IMR-90 (cell line): ENCODE measurements at regions not wholly inside any gene's neighbourhood (a gene's known extent, or its start where the extent isn't known, plus 50 kb on each side); places are given as distances from the start of the nearest gene placed in this dataset.

Source experiments
- ATAC-seq: fragments of 200-7000 bp; cut with Tn5 transposase; 2 replicates; pipeline ENCODE4 v1.9.1; 2020; ENCODE audit warnings: low read depth, mild to moderate bottlenecking, moderate library complexity
- BruUV-seq: library from RNA; stranded (reverse); fragments of 400-500 nt; replicated peaks from 2 replicates; lab custom pipeline; 2021; lab: Mats Ljungman, UMichigan
- CTCF ChIA-PET: fragments of 300-600 bp; formaldehyde crosslinking; extraction: SDS; loops from one replicate; lab custom pipeline; 2021; ENCODE audit warnings: antibody characterized with exemption; lab: Yijun Ruan, JAX
- POLR2A ChIA-PET: fragments of 300-600 bp; sonication (Branson Sonifier 250); formaldehyde crosslinking; loops from one replicate; lab custom pipeline; 2022; ENCODE audit warnings: antibody characterized with exemption; ENCODE audit not compliant: unreplicated experiment; lab: Charles Lee
- DNase-seq: peaks from one replicate; pipeline ENCODE4 v3.0.0; 2013
- H2AFZ ChIP-seq: replicated peaks from 2 replicates; pipeline ENCODE3; 2013; ENCODE audit warnings: low read length, mild to moderate bottlenecking; ENCODE audit not compliant: poor library complexity
- H2AK5ac ChIP-seq: 2 replicates; pipeline ENCODE4 v1.6.1; 2013; ENCODE audit warnings: low read depth, low read length, inconsistent platforms
- H2AK9ac ChIP-seq: replicated peaks from 2 replicates; pipeline ENCODE3; 2013; ENCODE audit warnings: mild to moderate bottlenecking, low read depth, low read length, moderate library complexity; ENCODE audit not compliant: poor library complexity
- H2BK120ac ChIP-seq: 2 replicates; pipeline ENCODE4 v1.6.1; 2013; ENCODE audit warnings: low read depth, low read length, inconsistent platforms
- H2BK15ac ChIP-seq: 3 replicates; pipeline ENCODE4 v1.6.1; 2013; ENCODE audit warnings: low read depth, low read length, inconsistent platforms
- H2BK20ac ChIP-seq: 2 replicates; pipeline ENCODE4 v1.6.1; 2013; ENCODE audit warnings: low read depth, mild to moderate bottlenecking, inconsistent platforms, low read length, moderate library complexity
- H2BK5ac ChIP-seq: 2 replicates; pipeline ENCODE4 v1.6.1; 2013; ENCODE audit warnings: mild to moderate bottlenecking, low read depth, low read length, inconsistent platforms; ENCODE audit not compliant: poor library complexity, severe bottlenecking
- H3K14ac ChIP-seq: replicated peaks from 2 replicates; pipeline ENCODE4 v1.6.1; 2013; ENCODE audit warnings: low read depth, low read length, inconsistent platforms
- H3K18ac ChIP-seq: 2 replicates; pipeline ENCODE4 v1.6.1; 2013; ENCODE audit warnings: low read depth, low read length, control low read depth
- H3K23ac ChIP-seq: 2 replicates; pipeline ENCODE4 v1.6.1; 2013; ENCODE audit warnings: low read depth, low read length, inconsistent platforms
- H3K27ac ChIP-seq: 2 replicates; pipeline ENCODE4 v1.5.1; 2013; ENCODE audit warnings: mild to moderate bottlenecking, control low read depth, low read length; ENCODE audit not compliant: insufficient read depth
- H3K27me3 ChIP-seq: 2 replicates; pipeline ENCODE4 v1.6.1; 2013; ENCODE audit warnings: low read length; ENCODE audit not compliant: control insufficient read depth, insufficient read depth
- H3K36me3 ChIP-seq: 2 replicates; pipeline ENCODE4 v1.6.1; 2013; ENCODE audit warnings: low read length, mixed read lengths; ENCODE audit not compliant: control insufficient read depth, insufficient read depth
- H3K4ac ChIP-seq: 2 replicates; pipeline ENCODE4 v1.6.1; 2013; ENCODE audit warnings: low read depth, low read length, inconsistent platforms
- H3K4me1 ChIP-seq: 2 replicates; pipeline ENCODE4 v1.6.1; 2013; ENCODE audit warnings: low read length, mixed read lengths; ENCODE audit not compliant: control insufficient read depth, insufficient read depth
- H3K4me2 ChIP-seq: 2 replicates; pipeline ENCODE4 v1.6.1; 2013; ENCODE audit warnings: low read depth, mild to moderate bottlenecking, control low read depth, low read length, moderate library complexity
- H3K4me3 ChIP-seq: 2 replicates; pipeline ENCODE4 v1.5.1; 2013; ENCODE audit warnings: low read depth, mild to moderate bottlenecking, control low read depth, low read length, moderate library complexity; ENCODE audit not compliant: insufficient read depth
- H3K56ac ChIP-seq: 2 replicates; pipeline ENCODE4 v1.6.1; 2013; ENCODE audit warnings: low read length, inconsistent platforms; ENCODE audit not compliant: insufficient read depth; ENCODE audit errors: extremely low read depth
- H3K79me1 ChIP-seq, 2 experiments: 2 replicates each; pipeline ENCODE4 v1.6.1; 2013; ENCODE audit warnings: low read length in 2 of 2, inconsistent platforms in 1 of 2, low read depth in 1 of 2
- H3K9ac ChIP-seq: 2 replicates; pipeline ENCODE4 v1.6.1; 2013; ENCODE audit warnings: low read depth, low read length, control low read depth
- H3K9me1 ChIP-seq: 2 replicates; pipeline ENCODE4 v1.6.1; 2013; ENCODE audit warnings: low read length, inconsistent platforms; ENCODE audit not compliant: insufficient read depth
- H3K9me3 ChIP-seq: 2 replicates; pipeline ENCODE4 v1.6.1; 2013; ENCODE audit warnings: low read length; ENCODE audit not compliant: control insufficient read depth, insufficient read depth
- H4K20me1 ChIP-seq: 2 replicates; pipeline ENCODE4 v1.6.1; 2013; ENCODE audit warnings: low read length, inconsistent platforms; ENCODE audit not compliant: insufficient read depth
- H4K5ac ChIP-seq: 2 replicates; pipeline ENCODE4 v1.6.1; 2013; ENCODE audit warnings: mild to moderate bottlenecking, low read depth, low read length, control low read depth
- H4K8ac ChIP-seq, 2 experiments: 2 replicates each; pipeline ENCODE4 v1.6.1; 2013; ENCODE audit warnings: low read depth in 2 of 2, low read length in 2 of 2, control low read depth in 1 of 2, inconsistent platforms in 1 of 2
- H4K91ac ChIP-seq: 2 replicates; pipeline ENCODE4 v1.6.1; 2013; ENCODE audit warnings: low read depth, low read length, inconsistent platforms; ENCODE audit not compliant: insufficient read depth
- BHLHE40 ChIP-seq: fragments of 150-350 bp; IDR thresholded peaks from 2 replicates; pipeline ENCODE4 v1.6.1; 2016; ENCODE audit warnings: mild to moderate bottlenecking, low read depth, low read length
- CEBPB ChIP-seq: IDR thresholded peaks from 2 replicates; pipeline ENCODE4 v1.6.1; 2012; ENCODE audit warnings: low read depth, low read length, improper control_type of control experiment
- CHD1 ChIP-seq: IDR thresholded peaks from 2 replicates; pipeline ENCODE4 v1.6.1; 2012; ENCODE audit warnings: low read depth, low read length, improper control_type of control experiment
- FOS ChIP-seq: fragments of 150-350 bp; IDR thresholded peaks from 2 replicates; pipeline ENCODE4 v1.6.1; 2016; ENCODE audit warnings: low read depth, low read length
- MAFK ChIP-seq: IDR thresholded peaks from 2 replicates; pipeline ENCODE4 v1.6.1; 2012; ENCODE audit warnings: low read depth, low read length, improper control_type of control experiment
- MAZ ChIP-seq: IDR thresholded peaks from 2 replicates; pipeline ENCODE4 v1.6.1; 2012; ENCODE audit warnings: low read depth, mild to moderate bottlenecking, low read length, improper control_type of control experiment, moderate library complexity, borderline replicate concordance
- MXI1 ChIP-seq: IDR thresholded peaks from 2 replicates; pipeline ENCODE4 v1.6.1; 2012; ENCODE audit warnings: low read depth, mild to moderate bottlenecking, low read length, moderate library complexity, borderline replicate concordance
- NFE2L2 ChIP-seq: fragments of 150-350 bp; IDR thresholded peaks from 2 replicates; pipeline ENCODE4 v1.6.1; 2016; ENCODE audit warnings: low read depth, mild to moderate bottlenecking, low read length
- POLR2A ChIP-seq: IDR thresholded peaks from 2 replicates; pipeline ENCODE4 v1.6.1; 2012; ENCODE audit warnings: mild to moderate bottlenecking, low read depth, low read length
- RAD21 ChIP-seq: IDR thresholded peaks from 2 replicates; pipeline ENCODE4 v1.6.1; 2012; ENCODE audit warnings: low read length, improper control_type of control experiment
- RCOR1 ChIP-seq: IDR thresholded peaks from 2 replicates; pipeline ENCODE4 v1.6.1; 2012; ENCODE audit warnings: mild to moderate bottlenecking, low read length, improper control_type of control experiment; ENCODE audit not compliant: insufficient replicate concordance
- RFX5 ChIP-seq: IDR thresholded peaks from 2 replicates; pipeline ENCODE4 v1.8.0; 2012; ENCODE audit warnings: low read depth, mild to moderate bottlenecking, low read length, moderate library complexity
- SMC3 ChIP-seq: fragments of 150-350 bp; IDR thresholded peaks from 2 replicates; pipeline ENCODE4 v1.6.1; 2016; ENCODE audit warnings: low read depth, mild to moderate bottlenecking, antibody characterized with exemption, low read length, moderate library complexity
- WGBS, 2 experiments: methylation state at CpG; one replicate each; pipeline versions ENCODE4 v1.1.5 to v1.1.7; 2013; ENCODE audit warnings: missing lambda C conversion rate in 2 of 2; ENCODE audit not compliant: insufficient read length in 1 of 2; ENCODE audit errors: extremely low coverage in 2 of 2; 5-methylcytosine and 5-hydroxymethylcytosine counted together
- dilution Hi-C: fragments of 300-500 bp; cut with HindIII; formaldehyde crosslinking; loops from one replicate; pipeline ENCODE4 v1.14.3; 2018; ENCODE audit warnings: low sequenced_read_pairs; ENCODE audit not compliant: unreplicated experiment
- in situ Hi-C: fragments of 300-500 bp; cut with MboI; formaldehyde crosslinking; loops from 3 replicates; pipeline ENCODE4 v1.14.3; 2019; ENCODE audit warnings: low sequenced_read_pairs, inconsistent platforms, mixed read lengths
- intact Hi-C: fragments of 100-400 bp; cut with micrococcal nuclease; formaldehyde crosslinking; loops from 2 replicates; pipeline ENCODE4 v1.10.0; 2022
- TF ChIP-seq, protein P1 (sequence below): fragments of 150-350 bp; IDR thresholded peaks from 2 replicates; pipeline ENCODE4 v1.6.1; 2016; ENCODE audit warnings: low read depth, mild to moderate bottlenecking, low read length, moderate library complexity, borderline replicate concordance
- TF ChIP-seq, protein P2 (sequence below): conservative IDR thresholded peaks from 2 replicates; pipeline ENCODE4 v1.5.1; 2012; ENCODE audit warnings: mild to moderate bottlenecking, low read depth, low read length, improper control_type of control experiment
- TF ChIP-seq, protein P3 (sequence below): fragments of 150-350 bp; IDR thresholded peaks from 2 replicates; pipeline ENCODE4 v1.6.1; 2017; ENCODE audit warnings: mild to moderate bottlenecking, antibody characterized with exemption, low read length, low read depth

DNA sequence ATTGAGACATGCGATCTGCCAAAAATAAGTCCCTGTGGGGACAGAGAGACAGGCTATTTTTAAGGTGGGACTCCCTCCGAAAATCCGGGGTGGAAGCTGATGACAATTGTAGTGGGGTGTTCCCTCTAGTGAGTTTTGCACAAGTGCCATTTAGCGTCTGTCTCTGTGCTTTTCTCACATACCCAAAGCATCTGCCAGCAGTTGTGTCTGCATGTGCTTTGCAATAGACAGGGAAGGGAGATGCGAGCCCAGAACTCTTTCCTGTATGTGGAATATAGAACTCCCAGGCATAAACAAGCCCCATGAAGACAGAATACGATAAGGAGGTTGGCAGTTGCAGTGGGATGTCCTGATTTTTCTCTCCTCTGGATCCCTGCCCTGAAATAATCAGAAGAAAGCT lies 282.7 kb upstream of the XYLT1 start:
- Histone ChIP-seq H3K14ac (no peak overlapping the region), H4K91ac (no peak overlapping the region), H2AFZ (no peak overlapping the region), H3K18ac (no peak overlapping the region), H3K56ac (no peak overlapping the region), H3K36me3 (no peaks in the 10 kb centered on the region), H2AK9ac (no peak overlapping the region), H2BK120ac (no peak overlapping the region), H3K4me1 (no peaks in the 10 kb centered on the region), H3K9ac (no peak overlapping the region), H4K5ac (no peak overlapping the region), H3K4me3 (no peak overlapping the region), H3K27me3 (no peaks in the 10 kb centered on the region; the same call in 1 of the 2 replicates), H2BK15ac (no peak overlapping the region), H4K8ac (no peak overlapping the region), H4K20me1 (no peaks in the 10 kb centered on the region), H3K9me3 (no peaks in the 10 kb centered on the region), H3K9me1 (no peaks in the 10 kb centered on the region), H2BK20ac (no peak overlapping the region), H3K23ac (no peak overlapping the region), H3K4ac (no peak overlapping the region), H3K79me1 (no peaks in the 10 kb centered on the region), H3K4me2 (no peak overlapping the region), H2BK5ac (no peak overlapping the region), H3K27ac (no peak overlapping the region), H2AK5ac (no peak overlapping the region)
- no TSS peak for BruUV-seq
- no CpG with 5 or more reads among the region's 6 CpGs for WGBS, 2 experiments
- DNase-seq (no peak), ATAC-seq (no peak)
- in situ Hi-C loops (no loop called here), dilution Hi-C loops (no loop called here), intact Hi-C loops (no loop called here)
- no peak for TF ChIP-seq RAD21
- no peak for TF ChIP-seq CEBPB
- no peak for TF ChIP-seq RCOR1
- no peak for TF ChIP-seq BHLHE40
- TF ChIP-seq, protein P1, sequence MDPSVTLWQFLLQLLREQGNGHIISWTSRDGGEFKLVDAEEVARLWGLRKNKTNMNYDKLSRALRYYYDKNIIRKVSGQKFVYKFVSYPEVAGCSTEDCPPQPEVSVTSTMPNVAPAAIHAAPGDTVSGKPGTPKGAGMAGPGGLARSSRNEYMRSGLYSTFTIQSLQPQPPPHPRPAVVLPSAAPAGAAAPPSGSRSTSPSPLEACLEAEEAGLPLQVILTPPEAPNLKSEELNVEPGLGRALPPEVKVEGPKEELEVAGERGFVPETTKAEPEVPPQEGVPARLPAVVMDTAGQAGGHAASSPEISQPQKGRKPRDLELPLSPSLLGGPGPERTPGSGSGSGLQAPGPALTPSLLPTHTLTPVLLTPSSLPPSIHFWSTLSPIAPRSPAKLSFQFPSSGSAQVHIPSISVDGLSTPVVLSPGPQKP, result no peak
- no peak for TF ChIP-seq MAZ
- no peak for TF ChIP-seq MAFK
- TF ChIP-seq, protein P2, sequence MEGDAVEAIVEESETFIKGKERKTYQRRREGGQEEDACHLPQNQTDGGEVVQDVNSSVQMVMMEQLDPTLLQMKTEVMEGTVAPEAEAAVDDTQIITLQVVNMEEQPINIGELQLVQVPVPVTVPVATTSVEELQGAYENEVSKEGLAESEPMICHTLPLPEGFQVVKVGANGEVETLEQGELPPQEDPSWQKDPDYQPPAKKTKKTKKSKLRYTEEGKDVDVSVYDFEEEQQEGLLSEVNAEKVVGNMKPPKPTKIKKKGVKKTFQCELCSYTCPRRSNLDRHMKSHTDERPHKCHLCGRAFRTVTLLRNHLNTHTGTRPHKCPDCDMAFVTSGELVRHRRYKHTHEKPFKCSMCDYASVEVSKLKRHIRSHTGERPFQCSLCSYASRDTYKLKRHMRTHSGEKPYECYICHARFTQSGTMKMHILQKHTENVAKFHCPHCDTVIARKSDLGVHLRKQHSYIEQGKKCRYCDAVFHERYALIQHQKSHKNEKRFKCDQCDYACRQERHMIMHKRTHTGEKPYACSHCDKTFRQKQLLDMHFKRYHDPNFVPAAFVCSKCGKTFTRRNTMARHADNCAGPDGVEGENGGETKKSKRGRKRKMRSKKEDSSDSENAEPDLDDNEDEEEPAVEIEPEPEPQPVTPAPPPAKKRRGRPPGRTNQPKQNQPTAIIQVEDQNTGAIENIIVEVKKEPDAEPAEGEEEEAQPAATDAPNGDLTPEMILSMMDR, result no peak
- TF ChIP-seq MXI1, result no peak
- no peak for TF ChIP-seq NFE2L2
- TF ChIP-seq FOS, result no peak
- TF ChIP-seq SMC3, result no peak
- no peak for TF ChIP-seq POLR2A
- TF ChIP-seq, protein P3, sequence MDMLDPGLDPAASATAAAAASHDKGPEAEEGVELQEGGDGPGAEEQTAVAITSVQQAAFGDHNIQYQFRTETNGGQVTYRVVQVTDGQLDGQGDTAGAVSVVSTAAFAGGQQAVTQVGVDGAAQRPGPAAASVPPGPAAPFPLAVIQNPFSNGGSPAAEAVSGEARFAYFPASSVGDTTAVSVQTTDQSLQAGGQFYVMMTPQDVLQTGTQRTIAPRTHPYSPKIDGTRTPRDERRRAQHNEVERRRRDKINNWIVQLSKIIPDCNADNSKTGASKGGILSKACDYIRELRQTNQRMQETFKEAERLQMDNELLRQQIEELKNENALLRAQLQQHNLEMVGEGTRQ, result no peak
- no peak for TF ChIP-seq RFX5
- no peak for TF ChIP-seq CHD1
- ChIA-PET POLR2A (no interaction called here), CTCF (no interaction called here)
